ENCODE measurements at regions not wholly inside any gene's neighbourhood (a gene's known extent, or its start where the extent isn't known, plus 50 kb on each side); places are given as distances from the start of the nearest gene placed in this dataset.

GRCh38 chr16:85294810-85295508 is 182.7 kb upstream of the CIBAR2 start:
- no peak for DNase-seq

- DNase-seq = no peak
These were observed 184.8 kb upstream of the CIBAR2 start for GRCh38 chr16:85296859-85297660.

GRCh38 chr16:85297881-85298280 is 185.6 kb upstream of the CIBAR2 start:
- DNase-seq = no peak

GRCh38 chr16:85300406-85300968 is 188.2 kb upstream of the CIBAR2 start:
- no peak for DNase-seq

GRCh38 chr16:85301231-85301630 is 189.0 kb upstream of the CIBAR2 start:
- no peak for DNase-seq

- DNase-seq = no peak
These were observed 190.0 kb upstream of the CIBAR2 start for GRCh38 chr16:85302018-85302847.

- no peak for DNase-seq
These were observed 190.6 kb upstream of the CIBAR2 start for GRCh38 chr16:85302848-85303353.

GRCh38 chr16:85303354-85303883 is 191.1 kb upstream of the CIBAR2 start:
- no peak for DNase-seq

- DNase-seq = no peak
These were observed 192.1 kb upstream of the CIBAR2 start for GRCh38 chr16:85304337-85304736.

GRCh38 chr16:85306071-85306792 is 194.0 kb upstream of the CIBAR2 start:
- DNase-seq = peak in 1 of 2 experiments; percentile 4

- no peak for DNase-seq
These were observed 194.7 kb upstream of the CIBAR2 start for GRCh38 chr16:85306793-85307551.

- no peak for DNase-seq
These were observed 195.5 kb upstream of the CIBAR2 start for GRCh38 chr16:85307552-85308364.

- DNase-seq = no peak
These were observed 196.6 kb upstream of the CIBAR2 start for GRCh38 chr16:85308611-85309540.

- DNase-seq = no peak
These were observed 197.7 kb upstream of the CIBAR2 start for GRCh38 chr16:85309656-85310587.

- DNase-seq = no peak
These were observed 198.8 kb upstream of the CIBAR2 start for GRCh38 chr16:85310868-85311585.

- no peak for DNase-seq
These were observed 199.5 kb upstream of the CIBAR2 start for GRCh38 chr16:85311741-85312140.

- DNase-seq = no peak
These were observed 199.9 kb upstream of the CIBAR2 start for GRCh38 chr16:85312174-85312573.
